Skeletal muscle tissue (tissue), 3 donors: ENCODE measurements at regions not wholly inside any gene's neighbourhood (a gene's known extent, or its start where the extent isn't known, plus 50 kb on each side); places are given as distances from the start of the nearest gene placed in this dataset.
"Not testable (repeated sequence)": the region's sequence is repeated elsewhere in the genome, so short reads cannot be mapped to it uniquely, and the experiment has no call there.

Source experiments
- H3K27ac ChIP-seq: one replicate; pipeline ENCODE4 v1.7.0; 2013; ENCODE audit warnings: mild to moderate bottlenecking, low read depth, low read length, inconsistent platforms
- H3K27me3 ChIP-seq, 3 donors: one replicate each; pipeline ENCODE4 v1.7.0; 2013; ENCODE audit warnings: low read length in 3 of 3; ENCODE audit not compliant: control insufficient read depth in 3 of 3, insufficient read depth in 3 of 3
- H3K36me3 ChIP-seq, 3 donors: one replicate each; pipeline ENCODE4 v1.7.0; 2013; ENCODE audit warnings: low read length in 3 of 3; ENCODE audit not compliant: control insufficient read depth in 3 of 3, insufficient read depth in 3 of 3
- H3K4me1 ChIP-seq, 3 donors: one replicate each; pipeline ENCODE4 v1.7.0; 2013; ENCODE audit warnings: low read length in 3 of 3, mild to moderate bottlenecking in 3 of 3; ENCODE audit not compliant: control insufficient read depth in 3 of 3, insufficient read depth in 3 of 3
- H3K4me3 ChIP-seq, 3 donors: one replicate each; pipeline ENCODE4 v1.7.0; 2013; ENCODE audit warnings: low read length in 3 of 3
- H3K9ac ChIP-seq, 3 donors: one replicate each; pipeline ENCODE4 v1.7.0; 2013; ENCODE audit warnings: low read length in 3 of 3, mild to moderate bottlenecking in 3 of 3, moderate library complexity in 2 of 3, low read depth in 1 of 3
- H3K9me3 ChIP-seq, 3 donors: one replicate each; pipeline ENCODE4 v1.7.0; 2013; ENCODE audit warnings: low read length in 3 of 3; ENCODE audit not compliant: control insufficient read depth in 3 of 3
- donor health status: Osteomylitis.

DNA sequence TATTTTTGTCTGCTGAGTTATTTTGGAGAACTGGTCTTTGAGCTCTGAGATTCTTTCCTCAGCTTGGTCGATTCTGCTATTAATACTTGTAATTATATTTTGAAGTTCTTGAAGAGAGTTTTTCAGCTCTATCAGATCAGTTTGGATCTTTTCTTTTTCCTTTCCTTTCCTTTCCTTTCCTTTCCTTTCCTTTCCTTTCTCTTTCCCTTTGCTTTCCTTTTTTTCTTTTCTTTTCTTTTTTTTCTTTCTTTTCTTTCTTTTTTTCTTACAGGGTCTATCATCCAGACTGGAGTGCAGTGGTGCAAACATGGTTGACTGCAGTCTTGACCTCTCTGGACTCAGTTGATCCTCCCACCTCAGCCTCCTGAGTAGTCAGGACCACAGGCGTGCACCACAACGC lies 63.2 kb upstream of the GPR50 start:
- not testable (repeated sequence) for H3K4me3 ChIP-seq, H3K27ac ChIP-seq, H3K27me3 ChIP-seq, H3K9me3 ChIP-seq, H3K4me1 ChIP-seq, H3K9ac ChIP-seq, H3K36me3 ChIP-seq
